Endothelial cell of umbilical vein (primary cell): ENCODE measurements at regions not wholly inside any gene's neighbourhood (a gene's known extent, or its start where the extent isn't known, plus 50 kb on each side); places are given as distances from the start of the nearest gene placed in this dataset.

Source experiments
- CTCF ChIP-seq, 2 donors: IDR thresholded peaks; 1 replicate in 1 of 2; 2 replicates in 1 of 2; pipeline ENCODE4 v1.5.1; 2011; ENCODE audit warnings: low read length in 2 of 2, mild to moderate bottlenecking in 2 of 2, moderate library complexity in 2 of 2, control low read depth in 1 of 2, inconsistent platforms in 1 of 2, low read depth in 1 of 2; ENCODE audit not compliant: insufficient read depth in 1 of 2; ENCODE audit errors: extremely low read depth in 1 of 2
- EZH2 ChIP-seq: IDR thresholded peaks from 2 replicates; pipeline ENCODE4 v1.6.1; 2012; ENCODE audit warnings: borderline replicate concordance, low read depth, mild to moderate bottlenecking, moderate library complexity, low read length, inconsistent platforms; ENCODE audit not compliant: severe bottlenecking
- JUN ChIP-seq: IDR thresholded peaks from 2 replicates; pipeline ENCODE4 v1.6.1; 2011; ENCODE audit warnings: borderline replicate concordance, low read depth; ENCODE audit not compliant: insufficient read length, insufficient read depth
- MAX ChIP-seq: IDR thresholded peaks from 2 replicates; pipeline ENCODE4 v1.6.1; 2011; ENCODE audit not compliant: insufficient read depth, insufficient read length
- POLR2A ChIP-seq: IDR thresholded peaks from 2 replicates; pipeline ENCODE4 v1.6.1; 2012; ENCODE audit warnings: low read depth, mild to moderate bottlenecking, control low read depth, low read length
- POLR2AphosphoS5 ChIP-seq: IDR thresholded peaks from 2 replicates; pipeline ENCODE4 v1.6.1; 2012; ENCODE audit warnings: low read depth, mild to moderate bottlenecking, control low read depth, low read length, moderate library complexity; ENCODE audit not compliant: insufficient read depth

- TF ChIP-seq JUN (no peak), CTCF (IDR thresholded peaks at IDR 0.05; ENCODE audit: extremely low read depth in 1 of 2, insufficient read depth in 1 of 2, low read depth in 1 of 2, low read length in 2 of 2) (no peak), EZH2 (no peak), MAX (no peak), POLR2AphosphoS5 (no peak), POLR2A (no peak)
Observed at GRCh38 chr6:11374036-11375010, 141.9 kb upstream of the NEDD9 start.
